ENCODE measurements at regions not wholly inside any gene's neighbourhood (a gene's known extent, or its start where the extent isn't known, plus 50 kb on each side); places are given as distances from the start of the nearest gene placed in this dataset.
A peak's percentile ranks its signal among the peaks of the same experiment; 100 is the strongest.

- TF ChIP-seq MAFK (IDR thresholded peaks at IDR 0.05; ENCODE audit: low read depth, low read length) = peak; percentile 71
Measured at GRCh38 chr9:108049026-108049607, 559.5 kb upstream of the KLF4 start (continued).

- Histone ChIP-seq H2BK5ac (ENCODE audit: low read depth, low read length, poor library complexity, severe bottlenecking) (peak overlapping the region; percentile 91), H3K27ac (ENCODE audit: insufficient read depth, low read length) (peak overlapping the region; percentile 76), H3K9me1 (ENCODE audit: insufficient read depth, low read length) (peaks cover 15% of the 10 kb centered on the region), H3K4me2 (ENCODE audit: low read depth, low read length) (no peak overlapping the region), H3K9ac (ENCODE audit: low read depth, low read length) (peak overlapping the region; percentile 44), H2BK120ac (ENCODE audit: low read depth, low read length) (peak overlapping the region; percentile 99), H2BK20ac (ENCODE audit: low read depth, low read length) (peak overlapping the region; percentile 96), H2AK9ac (replicated peaks; ENCODE audit: low read depth, low read length, poor library complexity) (peak overlapping the region; percentile 91), H4K8ac (ENCODE audit: low read depth in 2 of 2, low read length in 2 of 2) (peak overlapping the region; percentile 83 to 94), H2AFZ (replicated peaks; ENCODE audit: low read length, poor library complexity) (peak overlapping the region; percentile 46), H3K27me3 (ENCODE audit: control insufficient read depth, insufficient read depth, low read length) (no peaks in the 10 kb centered on the region), H3K56ac (ENCODE audit: extremely low read depth, insufficient read depth, low read length) (peak overlapping the region; percentile 93), H3K14ac (replicated peaks; ENCODE audit: low read depth, low read length) (peak overlapping the region; percentile 89), H2BK15ac (ENCODE audit: low read depth, low read length) (peak overlapping the region; percentile 98; the same call in 2 of the 3 replicates), H4K91ac (ENCODE audit: insufficient read depth, low read depth, low read length) (peak overlapping the region; percentile 98), H3K79me1 (ENCODE audit: low read depth in 1 of 2, low read length in 2 of 2) (no peaks in the 10 kb centered on the region), H3K4ac (ENCODE audit: low read depth, low read length) (peak overlapping the region; percentile 82), H4K20me1 (ENCODE audit: insufficient read depth, low read length) (no peaks in the 10 kb centered on the region), H3K23ac (ENCODE audit: low read depth, low read length) (peak overlapping the region; percentile 47), H3K4me1 (ENCODE audit: control insufficient read depth, insufficient read depth, low read length) (peaks cover 21% of the 10 kb centered on the region), H3K18ac (ENCODE audit: low read depth, low read length) (peak overlapping the region; percentile 76), H4K5ac (ENCODE audit: low read depth, low read length) (peak overlapping the region; percentile 75), H3K36me3 (ENCODE audit: control insufficient read depth, insufficient read depth, low read length) (no peaks in the 10 kb centered on the region), H3K4me3 (ENCODE audit: insufficient read depth, low read depth, low read length) (no peak overlapping the region), H3K9me3 (ENCODE audit: control insufficient read depth, insufficient read depth, low read length) (no peaks in the 10 kb centered on the region; the same call in 1 of the 2 replicates), H2AK5ac (ENCODE audit: low read depth, low read length) (peak overlapping the region; percentile 87)
- ChIA-PET POLR2A (ENCODE audit: unreplicated experiment) (no interaction called here), CTCF (no interaction called here)
- intact Hi-C loops (cut with micrococcal nuclease) = loop anchor here (1.0 to 2.0 kb wide), 2 partner anchors 298 to 560 kb away; no protein-coding TSS in a partner anchor
- TF ChIP-seq POLR2A (IDR thresholded peaks at IDR 0.05; ENCODE audit: low read depth, low read length) (no peak), USF2 (IDR thresholded peaks at IDR 0.05; ENCODE audit: low read depth, low read length) (no peak), CTCF (conservative IDR thresholded peaks at IDR 0.05; ENCODE audit: low read depth, low read length) (no peak), MXI1 (IDR thresholded peaks at IDR 0.05; ENCODE audit: borderline replicate concordance, low read depth, low read length) (no peak), MAZ (IDR thresholded peaks at IDR 0.05; ENCODE audit: borderline replicate concordance, low read depth, low read length) (no peak), RCOR1 (IDR thresholded peaks at IDR 0.05; ENCODE audit: insufficient replicate concordance, low read length) (no peak), CEBPB (IDR thresholded peaks at IDR 0.05; ENCODE audit: low read depth, low read length) (no peak), RAD21 (IDR thresholded peaks at IDR 0.05; ENCODE audit: low read length) (no peak), RFX5 (IDR thresholded peaks at IDR 0.05; ENCODE audit: low read depth, low read length) (no peak), NFE2L2 (IDR thresholded peaks at IDR 0.05; ENCODE audit: low read depth, low read length) (no peak), BHLHE40 (IDR thresholded peaks at IDR 0.05; ENCODE audit: low read depth, low read length) (no peak), MAFK (IDR thresholded peaks at IDR 0.05; ENCODE audit: low read depth, low read length) (no peak), CHD1 (IDR thresholded peaks at IDR 0.05; ENCODE audit: low read depth, low read length) (no peak), SMC3 (IDR thresholded peaks at IDR 0.05; ENCODE audit: low read depth, low read length) (no peak)
- no TSS peak for BruUV-seq (replicated peaks)
- dilution Hi-C loops (cut with HindIII; ENCODE audit: low sequenced_read_pairs, unreplicated experiment) = no loop called here
- DNase-seq (no peak), ATAC-seq (ENCODE audit: low read depth) (no peak)
- in situ Hi-C loops (cut with MboI; ENCODE audit: low sequenced_read_pairs) = loop anchor here (10.0 kb wide), 1 partner anchor 314 kb away; no protein-coding TSS in a partner anchor
Measured at GRCh38 chr9:108048406-108049025, 558.9 kb upstream of the KLF4 start.
